Gastrocnemius medialis (tissue), 4 donors: ENCODE measurements at regions not wholly inside any gene's neighbourhood (a gene's known extent, or its start where the extent isn't known, plus 50 kb on each side); places are given as distances from the start of the nearest gene placed in this dataset.

Source experiments
- POLR2A ChIP-seq, 2 donors: fragments of 450-650 bp; IDR thresholded peaks; one replicate each; pipeline ENCODE4 v1.6.1; 2017; ENCODE audit warnings: antibody characterized with exemption in 2 of 2, mild to moderate bottlenecking in 2 of 2, moderate library complexity in 2 of 2
- TF ChIP-seq, protein P1 (sequence below), 5 experiments: fragments of 450-650 bp in 3 of 5; fragments of 200-600 bp in 2 of 5; sonication (generic) in 2 of 5; IDR thresholded peaks in 4 of 5; conservative IDR thresholded peaks in 1 of 5; 1 replicate in 4 of 5; 2 replicates in 1 of 5; pipeline ENCODE4 v1.5.1; 2016 to 2019; ENCODE audit warnings: antibody characterized with exemption in 5 of 5, mild to moderate bottlenecking in 3 of 5, moderate library complexity in 3 of 5

DNA sequence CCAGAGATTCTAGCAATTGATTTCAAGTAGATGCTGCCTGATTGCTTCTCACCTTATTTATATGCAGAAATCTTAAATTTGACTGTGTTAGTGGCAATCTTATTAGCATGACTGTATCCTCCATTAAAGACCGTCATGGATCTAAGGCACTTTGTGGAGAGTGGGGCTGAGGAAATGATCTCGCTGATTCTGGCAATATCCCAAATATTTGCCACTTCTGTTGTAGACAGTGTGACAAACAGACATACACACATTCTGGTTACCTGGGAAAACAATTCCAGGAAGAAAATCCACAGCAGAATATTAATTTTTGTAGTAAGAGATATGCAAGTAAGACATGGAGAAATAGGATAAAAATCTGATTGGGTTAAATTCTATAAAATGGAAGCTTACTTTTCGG, 269.0 kb upstream of the G2E3 start:
- TF ChIP-seq, protein P1, sequence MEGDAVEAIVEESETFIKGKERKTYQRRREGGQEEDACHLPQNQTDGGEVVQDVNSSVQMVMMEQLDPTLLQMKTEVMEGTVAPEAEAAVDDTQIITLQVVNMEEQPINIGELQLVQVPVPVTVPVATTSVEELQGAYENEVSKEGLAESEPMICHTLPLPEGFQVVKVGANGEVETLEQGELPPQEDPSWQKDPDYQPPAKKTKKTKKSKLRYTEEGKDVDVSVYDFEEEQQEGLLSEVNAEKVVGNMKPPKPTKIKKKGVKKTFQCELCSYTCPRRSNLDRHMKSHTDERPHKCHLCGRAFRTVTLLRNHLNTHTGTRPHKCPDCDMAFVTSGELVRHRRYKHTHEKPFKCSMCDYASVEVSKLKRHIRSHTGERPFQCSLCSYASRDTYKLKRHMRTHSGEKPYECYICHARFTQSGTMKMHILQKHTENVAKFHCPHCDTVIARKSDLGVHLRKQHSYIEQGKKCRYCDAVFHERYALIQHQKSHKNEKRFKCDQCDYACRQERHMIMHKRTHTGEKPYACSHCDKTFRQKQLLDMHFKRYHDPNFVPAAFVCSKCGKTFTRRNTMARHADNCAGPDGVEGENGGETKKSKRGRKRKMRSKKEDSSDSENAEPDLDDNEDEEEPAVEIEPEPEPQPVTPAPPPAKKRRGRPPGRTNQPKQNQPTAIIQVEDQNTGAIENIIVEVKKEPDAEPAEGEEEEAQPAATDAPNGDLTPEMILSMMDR (IDR thresholded peaks at IDR 0.05 in 4 of 5, conservative IDR thresholded peaks at IDR 0.05 in 1 of 5): no peak
- TF ChIP-seq POLR2A (IDR thresholded peaks at IDR 0.05): no peak
